Activated CD4-positive, alpha-beta T cell treated with anti-CD3 and anti-CD28 coated beads, Interleukin-2, amount 10 ng/mL, durations not matched to agents 24 days and 14 days (primary cell): ENCODE measurements at regions not wholly inside any gene's neighbourhood (a gene's known extent, or its start where the extent isn't known, plus 50 kb on each side); places are given as distances from the start of the nearest gene placed in this dataset.
"Not testable (repeated sequence)": the region's sequence is repeated elsewhere in the genome, so short reads cannot be mapped to it uniquely, and the experiment has no call there.

ENCODE experiments used
- DNase-seq: peaks from one replicate; pipeline ENCODE4 v3.0.0; 2022
- H3K27ac Mint-ChIP-seq: one replicate; pipeline ENCODE4 v1.8.0; 2022; ENCODE audit warnings: mild to moderate bottlenecking, mixed read lengths
- H3K27me3 Mint-ChIP-seq: one replicate; pipeline ENCODE4 v1.8.0; 2022; ENCODE audit warnings: mixed read lengths
- H3K36me3 Mint-ChIP-seq: one replicate; pipeline ENCODE4 v1.8.0; 2022; ENCODE audit warnings: low read depth, mild to moderate bottlenecking, mixed read lengths
- H3K4me1 Mint-ChIP-seq: one replicate; pipeline ENCODE4 v1.8.0; 2021; ENCODE audit warnings: mixed read lengths
- H3K4me3 Mint-ChIP-seq: one replicate; pipeline ENCODE4 v1.8.0; 2022; ENCODE audit warnings: mild to moderate bottlenecking, moderate library complexity, mixed read lengths
- H3K9me3 Mint-ChIP-seq: one replicate; pipeline ENCODE4 v1.8.0; 2021; ENCODE audit warnings: mixed read lengths
- intact Hi-C: fragments of 100-400 bp; cut with micrococcal nuclease; formaldehyde crosslinking; loops from one replicate; pipeline ENCODE4 v1.15.1; 2023

- H3K4me1 Mint-ChIP-seq, DNase-seq, H3K36me3 Mint-ChIP-seq, intact Hi-C loops, H3K4me3 Mint-ChIP-seq, H3K27ac Mint-ChIP-seq: not testable (repeated sequence)
- Mint-ChIP-seq H3K27me3 (peaks cover 11% of the 10 kb centered on the region), H3K9me3 (peaks cover 22% of the 10 kb centered on the region)
Observed at GRCh38 chr11:130682471-130682870, 233.8 kb downstream of the SNX19 start.

DNA sequence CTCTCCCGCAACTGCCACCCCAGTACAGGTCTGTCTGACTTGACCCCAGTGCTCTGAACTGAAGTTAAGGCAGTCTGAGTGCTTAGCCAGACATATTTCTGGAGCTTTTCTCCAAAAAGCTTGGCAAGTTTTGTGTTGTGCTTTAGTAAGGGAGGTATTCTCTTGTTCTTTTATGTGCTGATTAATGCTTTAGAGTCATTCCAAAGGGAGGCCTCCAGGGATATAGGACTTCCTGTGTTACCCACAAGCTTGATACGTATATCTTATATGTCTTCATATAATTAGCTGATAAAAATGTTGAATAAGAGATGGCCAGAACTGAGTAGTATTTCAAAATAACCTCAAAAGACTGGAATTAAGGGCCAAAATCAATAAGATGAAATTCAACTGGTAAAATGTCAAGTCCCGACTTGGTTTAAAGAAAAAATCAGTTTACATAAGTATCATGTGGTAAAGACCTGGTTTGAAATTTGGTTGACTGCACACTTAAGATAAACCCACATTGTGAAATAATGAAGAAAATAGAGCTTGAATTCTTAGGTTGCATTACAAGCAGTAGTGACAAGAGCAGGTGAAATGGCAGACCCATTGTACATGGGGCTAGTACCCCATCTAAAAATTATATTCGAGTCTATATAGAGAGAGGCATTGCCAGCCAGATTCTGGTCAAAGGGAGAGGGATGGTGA is 226.9 kb downstream of the SNX19 start:
- no peak overlapping the region for H3K4me3 Mint-ChIP-seq
- no peak overlapping the region for H3K27ac Mint-ChIP-seq
- H3K27me3 Mint-ChIP-seq: peaks cover 10% of the 10 kb centered on the region

GRCh38 chr11:130691581-130691980 is 224.7 kb downstream of the SNX19 start:
- Mint-ChIP-seq H3K4me1 (no peaks in the 10 kb centered on the region), H3K27ac (no peak overlapping the region), H3K27me3 (peaks cover 5% of the 10 kb centered on the region), H3K9me3 (no peaks in the 10 kb centered on the region), H3K36me3 (no peaks in the 10 kb centered on the region), H3K4me3 (no peak overlapping the region)
- DNase-seq: no peak
- intact Hi-C loops: no loop called here

More for the DNA sequence above, 226.9 kb downstream of the SNX19 start:
- no peak for DNase-seq
- no peaks in the 10 kb centered on the region for H3K36me3 Mint-ChIP-seq
- H3K9me3 Mint-ChIP-seq: peaks cover 4% of the 10 kb centered on the region
- H3K4me1 Mint-ChIP-seq: no peaks in the 10 kb centered on the region
- intact Hi-C loops: no loop called here

DNA sequence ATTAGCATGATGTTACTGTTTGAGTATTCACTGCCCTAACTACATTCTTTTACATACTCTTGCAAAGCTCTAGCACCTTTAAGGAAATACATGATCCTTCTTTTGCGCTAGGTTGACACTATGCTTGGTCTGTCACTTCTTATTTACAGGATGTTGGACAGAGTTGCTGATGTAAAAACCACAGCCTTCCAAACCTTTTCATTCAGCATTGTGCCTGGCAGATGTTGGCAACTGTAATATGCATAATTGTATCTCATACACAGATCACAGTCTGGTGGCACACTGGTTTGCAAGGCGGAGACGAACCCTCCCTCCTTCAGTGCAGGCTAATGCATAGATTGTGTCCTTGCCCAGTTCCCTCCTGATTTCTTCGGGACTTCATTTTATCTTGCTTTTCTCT is 224.1 kb downstream of the SNX19 start:
- no peaks in the 10 kb centered on the region for H3K9me3 Mint-ChIP-seq
- no peaks in the 10 kb centered on the region for H3K36me3 Mint-ChIP-seq
- no peaks in the 10 kb centered on the region for H3K4me1 Mint-ChIP-seq
- H3K4me3 Mint-ChIP-seq: no peak overlapping the region
- no peak for DNase-seq
- intact Hi-C loops: no loop called here
- peaks cover 5% of the 10 kb centered on the region for H3K27me3 Mint-ChIP-seq
- no peak overlapping the region for H3K27ac Mint-ChIP-seq

DNA sequence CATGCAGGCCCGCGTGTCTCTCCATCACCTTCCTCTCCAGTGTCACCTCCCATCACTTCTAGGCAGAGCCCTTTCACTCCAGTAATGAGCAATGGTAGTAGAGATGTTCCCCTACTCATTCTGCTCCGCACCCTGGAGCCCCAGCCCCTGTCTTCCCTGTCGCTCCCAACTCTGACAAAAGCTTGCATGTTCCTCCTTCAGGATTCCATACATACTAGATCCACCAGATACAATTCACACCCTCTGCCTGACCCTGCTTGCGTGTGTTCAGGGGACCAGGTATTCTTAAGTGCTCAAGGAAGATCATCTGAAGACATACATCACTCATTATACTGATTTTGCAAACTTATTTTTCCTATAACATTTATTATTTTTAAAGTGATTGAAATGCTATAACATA is 222.7 kb downstream of the SNX19 start:
- H3K4me3 Mint-ChIP-seq: no peak overlapping the region
- H3K27ac Mint-ChIP-seq: no peak overlapping the region
- no peak for DNase-seq
- peaks cover 5% of the 10 kb centered on the region for H3K27me3 Mint-ChIP-seq
- H3K4me1 Mint-ChIP-seq: no peaks in the 10 kb centered on the region
- no peaks in the 10 kb centered on the region for H3K9me3 Mint-ChIP-seq
- no peaks in the 10 kb centered on the region for H3K36me3 Mint-ChIP-seq
- intact Hi-C loops: no loop called here

GRCh38 chr11:130694488-130695045 is 221.7 kb downstream of the SNX19 start:
- H3K4me1 Mint-ChIP-seq: no peaks in the 10 kb centered on the region
- intact Hi-C loops: no loop called here

DNA sequence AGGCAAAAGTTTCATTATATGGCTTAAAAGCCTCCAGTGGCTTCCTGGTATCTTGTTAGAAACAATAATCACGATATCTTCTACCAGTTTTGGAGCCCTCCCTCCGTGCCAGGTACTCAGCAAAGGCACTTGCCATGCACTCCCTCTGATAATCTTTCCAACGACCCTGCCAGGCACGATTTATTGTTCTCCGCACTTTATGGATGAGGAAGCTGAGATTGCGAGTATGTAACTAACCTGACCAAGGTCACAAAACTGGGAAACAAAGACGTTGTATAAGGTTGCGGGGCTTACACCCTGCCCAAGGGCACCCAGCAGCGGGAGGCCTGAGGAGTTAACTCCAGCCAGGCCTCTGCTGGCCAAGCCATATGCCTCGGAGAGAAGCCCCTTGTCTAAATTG is 218.1 kb downstream of the SNX19 start:
- H3K36me3 Mint-ChIP-seq: no peaks in the 10 kb centered on the region
- H3K27ac Mint-ChIP-seq: no peak overlapping the region
- no peaks in the 10 kb centered on the region for H3K4me1 Mint-ChIP-seq

More at GRCh38 chr11:130694488-130695045, 221.7 kb downstream of the SNX19 start:
- no peak overlapping the region for H3K4me3 Mint-ChIP-seq
- no peaks in the 10 kb centered on the region for H3K36me3 Mint-ChIP-seq
- no peak for DNase-seq
- H3K9me3 Mint-ChIP-seq: no peaks in the 10 kb centered on the region
- H3K27me3 Mint-ChIP-seq: peaks cover 2% of the 10 kb centered on the region
- no peak overlapping the region for H3K27ac Mint-ChIP-seq

GRCh38 chr11:130699561-130699960 is 216.7 kb downstream of the SNX19 start:
- H3K4me1 Mint-ChIP-seq: no peaks in the 10 kb centered on the region
- intact Hi-C loops: no loop called here
- peaks cover 2% of the 10 kb centered on the region for H3K27me3 Mint-ChIP-seq
- H3K4me3 Mint-ChIP-seq: no peak overlapping the region
- H3K9me3 Mint-ChIP-seq: no peaks in the 10 kb centered on the region
- H3K27ac Mint-ChIP-seq: no peak overlapping the region
- H3K36me3 Mint-ChIP-seq: no peaks in the 10 kb centered on the region
- no peak for DNase-seq

More for the DNA sequence above, 218.1 kb downstream of the SNX19 start:
- intact Hi-C loops: no loop called here
- DNase-seq: no peak
- Mint-ChIP-seq H3K9me3 (no peaks in the 10 kb centered on the region), H3K4me3 (no peak overlapping the region), H3K27me3 (peaks cover 4% of the 10 kb centered on the region)

DNA sequence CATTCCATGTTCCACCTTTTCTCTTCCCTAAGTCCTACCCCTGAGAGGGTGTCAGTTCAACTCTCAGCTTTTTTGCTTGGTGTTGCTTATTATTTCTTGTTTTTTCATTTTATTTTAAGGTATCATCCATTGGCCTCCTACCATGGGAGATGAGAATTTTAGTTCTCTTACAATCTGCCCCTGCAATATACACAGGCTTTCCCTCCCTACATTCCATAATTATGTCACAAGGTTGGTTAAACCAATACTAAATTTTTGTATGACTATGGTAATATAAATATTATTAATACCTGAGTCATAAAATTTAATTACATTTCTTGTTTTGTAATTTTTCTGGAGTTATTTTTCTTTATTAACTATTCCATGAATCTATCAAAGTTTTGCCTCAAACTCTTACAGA is 216.2 kb downstream of the SNX19 start:
- intact Hi-C loops: no loop called here
- H3K27ac Mint-ChIP-seq: no peak overlapping the region
- H3K27me3 Mint-ChIP-seq: peaks cover 2% of the 10 kb centered on the region
- H3K9me3 Mint-ChIP-seq: no peaks in the 10 kb centered on the region
- H3K36me3 Mint-ChIP-seq: no peaks in the 10 kb centered on the region
- H3K4me1 Mint-ChIP-seq: no peaks in the 10 kb centered on the region
- H3K4me3 Mint-ChIP-seq: no peak overlapping the region
- no peak for DNase-seq

DNA sequence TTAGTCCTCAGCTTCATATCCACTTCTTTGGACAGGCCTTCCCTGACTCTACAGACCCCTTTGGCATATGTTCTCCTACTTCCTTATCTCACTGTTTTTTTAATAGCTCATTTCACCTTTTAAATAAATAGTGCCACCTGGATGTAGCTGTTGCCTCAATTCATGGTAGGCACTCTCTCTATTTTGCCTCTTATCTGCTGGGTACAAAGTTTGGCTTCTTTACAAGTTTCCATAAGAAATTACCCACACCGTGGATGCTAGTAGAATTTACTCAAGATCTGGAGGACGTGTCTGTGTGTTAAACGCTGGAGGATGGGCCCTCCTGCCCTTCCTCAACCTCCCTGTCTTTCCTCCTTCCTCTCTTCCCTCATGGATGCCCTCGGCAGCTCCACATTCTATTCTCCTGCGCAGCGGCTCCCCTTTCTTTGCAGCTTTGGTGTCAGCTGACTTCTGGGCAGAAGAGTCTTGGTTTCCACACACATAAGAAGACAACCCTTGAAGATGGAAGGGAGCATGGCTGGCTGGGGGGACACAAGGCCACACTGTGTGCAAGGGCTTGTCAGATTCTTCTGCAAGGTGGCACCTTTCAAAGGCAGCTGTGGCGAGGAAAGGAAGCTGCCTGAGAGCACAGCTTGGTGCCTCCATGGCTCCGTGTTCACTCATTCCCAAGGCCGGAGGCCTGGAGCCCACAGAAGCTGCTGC is 212.6 kb downstream of the SNX19 start:
- H3K4me1 Mint-ChIP-seq: no peaks in the 10 kb centered on the region
- intact Hi-C loops: no loop called here
- no peaks in the 10 kb centered on the region for H3K9me3 Mint-ChIP-seq
- no peak for DNase-seq
- no peak overlapping the region for H3K4me3 Mint-ChIP-seq
- no peak overlapping the region for H3K27ac Mint-ChIP-seq
- H3K36me3 Mint-ChIP-seq: no peaks in the 10 kb centered on the region
- H3K27me3 Mint-ChIP-seq: peaks cover 2% of the 10 kb centered on the region

- Mint-ChIP-seq H3K27ac (no peak overlapping the region), H3K9me3 (no peaks in the 10 kb centered on the region), H3K4me1 (no peaks in the 10 kb centered on the region), H3K36me3 (no peaks in the 10 kb centered on the region), H3K4me3 (no peak overlapping the region), H3K27me3 (peaks cover 2% of the 10 kb centered on the region)
- no peak for DNase-seq
- intact Hi-C loops: no loop called here
Observed at GRCh38 chr11:130705670-130706421, 210.4 kb downstream of the SNX19 start.

DNA sequence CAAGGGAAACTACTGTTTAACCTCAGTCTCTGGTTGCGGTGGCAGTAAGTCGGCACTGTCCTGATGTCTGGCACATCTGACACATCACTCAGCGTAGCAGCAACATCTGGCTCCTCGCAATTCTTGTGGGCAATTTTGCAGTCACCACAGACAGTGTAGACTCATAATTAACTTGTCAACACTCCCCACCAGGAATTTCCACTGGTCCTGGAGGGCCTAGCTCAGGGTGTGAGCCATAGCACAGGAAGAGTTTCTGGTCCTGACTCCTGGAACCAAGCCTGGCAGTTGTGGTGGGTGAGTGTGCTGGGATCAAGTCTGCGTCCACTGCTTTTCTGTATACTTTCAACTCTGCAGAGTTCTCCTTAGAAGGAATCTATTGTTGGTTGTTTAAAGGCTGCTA is 209.7 kb downstream of the SNX19 start:
- Mint-ChIP-seq H3K36me3 (no peaks in the 10 kb centered on the region), H3K27ac (no peak overlapping the region), H3K9me3 (no peaks in the 10 kb centered on the region), H3K4me3 (no peak overlapping the region), H3K27me3 (no peaks in the 10 kb centered on the region), H3K4me1 (no peaks in the 10 kb centered on the region)
- no peak for DNase-seq
- intact Hi-C loops: no loop called here

- H3K27me3 Mint-ChIP-seq: no peaks in the 10 kb centered on the region
- intact Hi-C loops: no loop called here
- no peaks in the 10 kb centered on the region for H3K9me3 Mint-ChIP-seq
- H3K27ac Mint-ChIP-seq: no peak overlapping the region
- H3K4me1 Mint-ChIP-seq: no peaks in the 10 kb centered on the region
- no peak overlapping the region for H3K4me3 Mint-ChIP-seq
- no peak for DNase-seq
- H3K36me3 Mint-ChIP-seq: no peaks in the 10 kb centered on the region
Observed at GRCh38 chr11:130707217-130707616, 209.1 kb downstream of the SNX19 start.

GRCh38 chr11:130709531-130709930 is 206.7 kb downstream of the SNX19 start:
- Mint-ChIP-seq H3K4me1 (no peaks in the 10 kb centered on the region), H3K4me3 (no peak overlapping the region), H3K9me3 (no peaks in the 10 kb centered on the region), H3K27me3 (no peaks in the 10 kb centered on the region), H3K36me3 (no peaks in the 10 kb centered on the region), H3K27ac (no peak overlapping the region)
- intact Hi-C loops: no loop called here
- no peak for DNase-seq
